NCI-H82 (cell line): ENCODE measurements at regions not wholly inside any gene's neighbourhood (a gene's known extent, or its start where the extent isn't known, plus 50 kb on each side); places are given as distances from the start of the nearest gene placed in this dataset.

Experiments used
- DNase-seq: peaks from one replicate; lab custom pipeline; 2025; lab: John Stamatoyannopoulos, UW

- DNase-seq = no peak
Observed at GRCh38 chr19:42662712-42663111, 68.0 kb upstream of the CEACAM8 start.

- no peak for DNase-seq
Observed at GRCh38 chr19:42660353-42660752, 65.6 kb upstream of the CEACAM8 start.

- no peak for DNase-seq
Observed at GRCh38 chr19:42658076-42658475, 63.4 kb upstream of the CEACAM8 start.

GRCh38 chr19:42657556-42657955 lies 62.8 kb upstream of the CEACAM8 start:
- no peak for DNase-seq

GRCh38 chr19:42655748-42656147 lies 61.0 kb upstream of the CEACAM8 start:
- DNase-seq = no peak

GRCh38 chr19:42653841-42654240 lies 59.1 kb upstream of the CEACAM8 start:
- DNase-seq = peak; percentile 6

GRCh38 chr19:42652021-42652420 lies 57.3 kb upstream of the CEACAM8 start:
- DNase-seq = no peak
